Endothelial cell of umbilical vein (primary cell): ENCODE measurements at regions not wholly inside any gene's neighbourhood (a gene's known extent, or its start where the extent isn't known, plus 50 kb on each side); places are given as distances from the start of the nearest gene placed in this dataset.

Source experiments
- EZH2 ChIP-seq: IDR thresholded peaks from 2 replicates; pipeline ENCODE4 v1.6.1; 2012; ENCODE audit warnings: borderline replicate concordance, low read depth, mild to moderate bottlenecking, moderate library complexity, low read length, inconsistent platforms; ENCODE audit not compliant: severe bottlenecking
- FOS ChIP-seq: IDR thresholded peaks from 2 replicates; pipeline ENCODE4 v1.6.1; 2011; ENCODE audit warnings: mild to moderate bottlenecking, low read length, moderate library complexity, borderline replicate concordance; ENCODE audit not compliant: insufficient read depth
- GATA2 ChIP-seq: IDR thresholded peaks from 2 replicates; pipeline ENCODE4 v1.7.0; 2011; ENCODE audit warnings: low read depth, mild to moderate bottlenecking, moderate library complexity, mixed read lengths, low read length; ENCODE audit not compliant: insufficient read length, insufficient read depth
- JUN ChIP-seq: IDR thresholded peaks from 2 replicates; pipeline ENCODE4 v1.6.1; 2011; ENCODE audit warnings: borderline replicate concordance, low read depth; ENCODE audit not compliant: insufficient read length, insufficient read depth
- MYC ChIP-seq: IDR thresholded peaks from one replicate; pipeline ENCODE4 v1.6.1; 2011; ENCODE audit warnings: mild to moderate bottlenecking, low read depth, low read length
- POLR2A ChIP-seq: IDR thresholded peaks from 2 replicates; pipeline ENCODE4 v1.6.1; 2012; ENCODE audit warnings: low read depth, mild to moderate bottlenecking, control low read depth, low read length
- POLR2AphosphoS5 ChIP-seq: IDR thresholded peaks from 2 replicates; pipeline ENCODE4 v1.6.1; 2012; ENCODE audit warnings: low read depth, mild to moderate bottlenecking, control low read depth, low read length, moderate library complexity; ENCODE audit not compliant: insufficient read depth
- TF ChIP-seq, protein P1 (sequence below), 2 donors: IDR thresholded peaks; 1 replicate in 1 of 2; 2 replicates in 1 of 2; pipeline ENCODE4 v1.5.1; 2011; ENCODE audit warnings: low read length in 2 of 2, mild to moderate bottlenecking in 2 of 2, moderate library complexity in 2 of 2, control low read depth in 1 of 2, inconsistent platforms in 1 of 2, low read depth in 1 of 2; ENCODE audit not compliant: insufficient read depth in 1 of 2; ENCODE audit errors: extremely low read depth in 1 of 2
- TF ChIP-seq, protein P2 (sequence below): IDR thresholded peaks from 2 replicates; pipeline ENCODE4 v1.6.1; 2011; ENCODE audit not compliant: insufficient read depth, insufficient read length

- TF ChIP-seq, protein P1, sequence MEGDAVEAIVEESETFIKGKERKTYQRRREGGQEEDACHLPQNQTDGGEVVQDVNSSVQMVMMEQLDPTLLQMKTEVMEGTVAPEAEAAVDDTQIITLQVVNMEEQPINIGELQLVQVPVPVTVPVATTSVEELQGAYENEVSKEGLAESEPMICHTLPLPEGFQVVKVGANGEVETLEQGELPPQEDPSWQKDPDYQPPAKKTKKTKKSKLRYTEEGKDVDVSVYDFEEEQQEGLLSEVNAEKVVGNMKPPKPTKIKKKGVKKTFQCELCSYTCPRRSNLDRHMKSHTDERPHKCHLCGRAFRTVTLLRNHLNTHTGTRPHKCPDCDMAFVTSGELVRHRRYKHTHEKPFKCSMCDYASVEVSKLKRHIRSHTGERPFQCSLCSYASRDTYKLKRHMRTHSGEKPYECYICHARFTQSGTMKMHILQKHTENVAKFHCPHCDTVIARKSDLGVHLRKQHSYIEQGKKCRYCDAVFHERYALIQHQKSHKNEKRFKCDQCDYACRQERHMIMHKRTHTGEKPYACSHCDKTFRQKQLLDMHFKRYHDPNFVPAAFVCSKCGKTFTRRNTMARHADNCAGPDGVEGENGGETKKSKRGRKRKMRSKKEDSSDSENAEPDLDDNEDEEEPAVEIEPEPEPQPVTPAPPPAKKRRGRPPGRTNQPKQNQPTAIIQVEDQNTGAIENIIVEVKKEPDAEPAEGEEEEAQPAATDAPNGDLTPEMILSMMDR (IDR thresholded peaks at IDR 0.05; ENCODE audit: extremely low read depth in 1 of 2, insufficient read depth in 1 of 2, low read depth in 1 of 2, low read length in 2 of 2): no peak
- TF ChIP-seq POLR2A (no peak), EZH2 (no peak), POLR2AphosphoS5 (no peak), MYC (no peak), GATA2 (no peak), FOS (no peak), JUN (no peak)
- TF ChIP-seq, protein P2, sequence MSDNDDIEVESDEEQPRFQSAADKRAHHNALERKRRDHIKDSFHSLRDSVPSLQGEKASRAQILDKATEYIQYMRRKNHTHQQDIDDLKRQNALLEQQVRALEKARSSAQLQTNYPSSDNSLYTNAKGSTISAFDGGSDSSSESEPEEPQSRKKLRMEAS: no peak
These were observed 335.5 kb downstream of the NUAK1 start for GRCh38 chr12:105803292-105803691.
